Neural progenitor cell (in vitro differentiated cells): ENCODE measurements at regions not wholly inside any gene's neighbourhood (a gene's known extent, or its start where the extent isn't known, plus 50 kb on each side); places are given as distances from the start of the nearest gene placed in this dataset.

Experiments
- DNase-seq: peaks from one replicate; pipeline ENCODE4 v3.0.0-alpha.2; 2016; ENCODE audit warnings: low spot score
- H2AFZ ChIP-seq: fragments of 200-600 bp; sonication (generic); replicated peaks from 2 replicates; pipeline ENCODE4 v1.6.1; 2016; ENCODE audit warnings: antibody characterized with exemption
- H3F3A ChIP-seq: fragments of 200-600 bp; sonication (generic); 2 replicates; pipeline ENCODE4 v1.6.1; 2016; ENCODE audit warnings: antibody characterized with exemption, low read depth
- H3K27ac ChIP-seq: fragments of 200-600 bp; sonication (generic); 2 replicates; pipeline ENCODE4 v1.5.1; 2016; ENCODE audit warnings: mild to moderate bottlenecking
- H3K27me3 ChIP-seq: fragments of 200-600 bp; sonication (generic); 2 replicates; pipeline ENCODE4 v1.6.1; 2016; ENCODE audit warnings: mild to moderate bottlenecking, moderate library complexity
- H3K36me3 ChIP-seq: fragments of 200-600 bp; sonication (generic); 2 replicates; pipeline ENCODE4 v1.5.1; 2016
- H3K4me1 ChIP-seq: fragments of 200-600 bp; sonication (generic); 2 replicates; pipeline ENCODE4 v1.6.1; 2016; ENCODE audit warnings: mixed run types
- H3K4me2 ChIP-seq: fragments of 200-600 bp; sonication (generic); 2 replicates; pipeline ENCODE4 v1.6.1; 2016
- H3K4me3 ChIP-seq: fragments of 200-600 bp; sonication (generic); 2 replicates; pipeline ENCODE4 v1.5.1; 2016
- H3K79me2 ChIP-seq: fragments of 200-600 bp; sonication (generic); 2 replicates; pipeline ENCODE4 v1.6.1; 2016; ENCODE audit warnings: low read depth
- H3K9ac ChIP-seq: fragments of 200-600 bp; sonication (generic); 2 replicates; pipeline ENCODE4 v1.6.1; 2016
- H3K9me3 ChIP-seq: fragments of 200-600 bp; sonication (generic); 2 replicates; pipeline ENCODE4 v1.5.1; 2016; ENCODE audit warnings: low read depth
- H4K20me1 ChIP-seq: fragments of 200-600 bp; sonication (generic); 2 replicates; pipeline ENCODE4 v1.6.1; 2016; ENCODE audit warnings: low read depth
- H3K27ac Mint-ChIP-seq: 3 replicates; pipeline ENCODE4 v1.8.0; 2021; ENCODE audit warnings: mixed read lengths
- H3K27me3 Mint-ChIP-seq: 2 replicates; pipeline ENCODE4 v1.8.0; 2022; ENCODE audit warnings: low read depth, mild to moderate bottlenecking, inconsistent platforms, moderate library complexity, mixed read lengths; ENCODE audit not compliant: insufficient read depth
- H3K36me3 Mint-ChIP-seq: 3 replicates; pipeline ENCODE4 v1.8.0; 2021; ENCODE audit warnings: mixed read lengths
- H3K4me1 Mint-ChIP-seq: 3 replicates; pipeline ENCODE4 v1.8.0; 2021; ENCODE audit warnings: mixed read lengths
- H3K4me3 Mint-ChIP-seq: 3 replicates; pipeline ENCODE4 v1.8.0; 2021; ENCODE audit warnings: mild to moderate bottlenecking, moderate library complexity, mixed read lengths
- H3K9me3 Mint-ChIP-seq: 3 replicates; pipeline ENCODE4 v1.8.0; 2020; ENCODE audit warnings: mixed read lengths
- EZH2 ChIP-seq: fragments of 200-600 bp; sonication (generic); IDR thresholded peaks from 2 replicates; pipeline ENCODE4 v1.6.1; 2017; ENCODE audit warnings: antibody characterized with exemption, mild to moderate bottlenecking, moderate library complexity
- EZH2phosphoT487 ChIP-seq: fragments of 200-600 bp; sonication (generic); IDR thresholded peaks from 2 replicates; pipeline ENCODE4 v1.6.1; 2017; ENCODE audit warnings: antibody characterized with exemption
- TF ChIP-seq, protein P1 (sequence below): fragments of 200-600 bp; sonication (generic); IDR thresholded peaks from 2 replicates; pipeline ENCODE4 v1.5.1; 2017; ENCODE audit warnings: antibody characterized with exemption, mild to moderate bottlenecking

DNA sequence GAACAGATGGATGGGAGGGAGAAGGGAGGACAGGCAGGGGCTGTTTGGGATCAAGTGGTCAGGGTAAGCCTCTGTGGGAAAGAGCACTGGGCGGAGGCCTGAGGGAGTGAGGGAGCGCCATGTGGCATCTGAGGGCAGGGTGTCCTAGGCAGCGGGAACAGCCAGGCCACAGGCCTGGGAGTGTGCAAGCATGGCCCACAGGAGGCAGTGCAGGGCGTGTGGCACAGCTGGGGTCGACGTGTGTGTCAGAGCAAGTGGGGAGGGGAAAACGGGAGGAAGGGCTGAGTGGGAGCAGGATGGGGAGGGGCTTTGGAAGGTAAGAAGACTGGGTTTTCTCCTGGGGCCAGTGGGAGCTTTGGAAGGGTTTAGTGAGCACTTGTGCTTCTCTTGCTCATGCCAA lies 143.4 kb downstream of the SYF2 start:
- no peak for DNase-seq
- Histone ChIP-seq H3K79me2 (no peaks in the 10 kb centered on the region), H3K36me3 (no peaks in the 10 kb centered on the region), H3K4me1 (peaks cover 4% of the 10 kb centered on the region), H3K27ac (no peak overlapping the region), H3F3A (no peaks in the 10 kb centered on the region), H2AFZ (no peak overlapping the region), H4K20me1 (no peaks in the 10 kb centered on the region), H3K4me3 (no peak overlapping the region), H3K9ac (no peak overlapping the region), H3K4me2 (no peak overlapping the region), H3K27me3 (no peaks in the 10 kb centered on the region), H3K9me3 (no peaks in the 10 kb centered on the region)
- H3K9me3 Mint-ChIP-seq = no peaks in the 10 kb centered on the region
- peaks cover 5% of the 10 kb centered on the region for H3K27me3 Mint-ChIP-seq
- no peak overlapping the region for H3K27ac Mint-ChIP-seq
- TF ChIP-seq EZH2 (no peak), EZH2phosphoT487 (no peak)
- TF ChIP-seq, protein P1, sequence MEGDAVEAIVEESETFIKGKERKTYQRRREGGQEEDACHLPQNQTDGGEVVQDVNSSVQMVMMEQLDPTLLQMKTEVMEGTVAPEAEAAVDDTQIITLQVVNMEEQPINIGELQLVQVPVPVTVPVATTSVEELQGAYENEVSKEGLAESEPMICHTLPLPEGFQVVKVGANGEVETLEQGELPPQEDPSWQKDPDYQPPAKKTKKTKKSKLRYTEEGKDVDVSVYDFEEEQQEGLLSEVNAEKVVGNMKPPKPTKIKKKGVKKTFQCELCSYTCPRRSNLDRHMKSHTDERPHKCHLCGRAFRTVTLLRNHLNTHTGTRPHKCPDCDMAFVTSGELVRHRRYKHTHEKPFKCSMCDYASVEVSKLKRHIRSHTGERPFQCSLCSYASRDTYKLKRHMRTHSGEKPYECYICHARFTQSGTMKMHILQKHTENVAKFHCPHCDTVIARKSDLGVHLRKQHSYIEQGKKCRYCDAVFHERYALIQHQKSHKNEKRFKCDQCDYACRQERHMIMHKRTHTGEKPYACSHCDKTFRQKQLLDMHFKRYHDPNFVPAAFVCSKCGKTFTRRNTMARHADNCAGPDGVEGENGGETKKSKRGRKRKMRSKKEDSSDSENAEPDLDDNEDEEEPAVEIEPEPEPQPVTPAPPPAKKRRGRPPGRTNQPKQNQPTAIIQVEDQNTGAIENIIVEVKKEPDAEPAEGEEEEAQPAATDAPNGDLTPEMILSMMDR = no peak
- H3K36me3 Mint-ChIP-seq = no peaks in the 10 kb centered on the region
- H3K4me3 Mint-ChIP-seq = no peak overlapping the region
- H3K4me1 Mint-ChIP-seq = peaks cover 15% of the 10 kb centered on the region

DNA sequence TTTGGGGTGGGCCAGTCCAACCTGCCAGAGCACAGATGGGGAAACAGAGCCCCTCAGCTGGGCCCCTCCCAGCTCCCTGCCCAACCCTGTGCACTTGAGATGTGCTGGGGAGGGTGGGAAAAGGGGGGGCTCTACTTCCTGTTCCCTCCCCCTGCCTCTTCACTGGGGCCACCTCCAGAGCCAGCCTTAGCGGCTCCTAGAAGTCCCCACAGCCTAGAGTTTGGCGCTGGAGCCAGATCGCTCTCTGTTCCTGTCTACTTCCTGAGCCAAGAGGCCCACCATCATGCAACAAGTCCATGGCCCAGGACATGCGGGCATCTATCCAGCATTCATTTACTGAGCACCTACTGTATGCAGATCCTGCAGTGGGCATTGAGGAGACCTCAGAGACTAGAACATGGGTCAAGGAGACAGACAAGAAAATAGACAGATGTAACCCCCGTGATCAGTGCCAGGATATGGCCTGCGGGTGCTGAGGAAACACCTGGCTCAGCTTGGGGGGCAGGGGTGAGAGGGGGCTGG lies 144.1 kb downstream of the SYF2 start:
- Mint-ChIP-seq H3K27ac (no peak overlapping the region), H3K9me3 (no peaks in the 10 kb centered on the region), H3K36me3 (no peaks in the 10 kb centered on the region), H3K27me3 (peaks cover 3% of the 10 kb centered on the region), H3K4me3 (no peak overlapping the region), H3K4me1 (peaks cover 15% of the 10 kb centered on the region)
- Histone ChIP-seq H3K9ac (no peak overlapping the region), H3K79me2 (no peaks in the 10 kb centered on the region), H3F3A (no peaks in the 10 kb centered on the region), H3K4me2 (no peak overlapping the region), H3K27me3 (no peaks in the 10 kb centered on the region), H3K36me3 (no peaks in the 10 kb centered on the region), H3K27ac (no peak overlapping the region), H2AFZ (no peak overlapping the region), H3K4me1 (peaks cover 4% of the 10 kb centered on the region), H4K20me1 (no peaks in the 10 kb centered on the region), H3K4me3 (no peak overlapping the region), H3K9me3 (no peaks in the 10 kb centered on the region)
- TF ChIP-seq EZH2phosphoT487 = no peak
- TF ChIP-seq, protein P1 = no peak
- no peak for TF ChIP-seq EZH2
- no peak for DNase-seq

DNA sequence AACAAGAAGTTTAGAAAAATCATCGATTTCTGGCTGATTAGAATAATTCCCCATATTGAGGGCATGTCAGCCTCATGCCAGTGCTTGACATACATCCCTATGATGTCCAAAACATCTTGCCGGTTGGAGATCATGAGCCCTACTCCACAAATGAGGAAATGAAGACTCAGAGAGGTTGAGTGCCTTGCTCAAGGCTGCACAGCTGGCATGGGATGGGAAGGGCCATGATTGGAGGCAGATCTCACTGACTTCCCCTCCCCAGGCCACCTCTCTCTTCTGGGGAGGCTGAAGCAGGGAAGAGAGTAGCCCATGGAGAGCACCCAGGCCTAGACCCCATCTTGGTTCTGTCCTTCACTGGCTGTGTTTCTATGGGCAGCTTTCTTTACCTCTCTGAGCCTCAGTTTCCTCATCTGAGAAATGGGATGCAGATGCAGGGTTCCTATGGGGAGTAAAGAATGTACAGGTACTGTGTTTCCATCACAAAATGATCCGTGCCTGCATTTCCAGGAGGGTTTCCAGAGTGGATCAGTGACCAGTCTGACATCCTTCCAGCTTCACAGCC lies 145.7 kb downstream of the SYF2 start:
- H2AFZ ChIP-seq = no peak overlapping the region
- H3K4me3 Mint-ChIP-seq = no peak overlapping the region
- no peaks in the 10 kb centered on the region for H4K20me1 ChIP-seq
- no peaks in the 10 kb centered on the region for H3F3A ChIP-seq
- no peaks in the 10 kb centered on the region for H3K9me3 Mint-ChIP-seq
- H3K4me1 ChIP-seq = peaks cover 4% of the 10 kb centered on the region
- no peaks in the 10 kb centered on the region for H3K36me3 Mint-ChIP-seq
- no peaks in the 10 kb centered on the region for H3K9me3 ChIP-seq
- H3K27ac Mint-ChIP-seq = no peak overlapping the region
- TF ChIP-seq EZH2 (no peak), EZH2phosphoT487 (no peak)
- TF ChIP-seq, protein P1 = no peak
- no peaks in the 10 kb centered on the region for H3K36me3 ChIP-seq
- H3K4me3 ChIP-seq = no peak overlapping the region
- H3K27me3 ChIP-seq = no peaks in the 10 kb centered on the region
- H3K27ac ChIP-seq = no peak overlapping the region
- no peak overlapping the region for H3K4me2 ChIP-seq
- DNase-seq = no peak
- no peaks in the 10 kb centered on the region for H3K79me2 ChIP-seq
- no peak overlapping the region for H3K9ac ChIP-seq
- H3K27me3 Mint-ChIP-seq = no peaks in the 10 kb centered on the region
- H3K4me1 Mint-ChIP-seq = peaks cover 15% of the 10 kb centered on the region
